ENCODE measurements at regions not wholly inside any gene's neighbourhood (a gene's known extent, or its start where the extent isn't known, plus 50 kb on each side); places are given as distances from the start of the nearest gene placed in this dataset.

DNA sequence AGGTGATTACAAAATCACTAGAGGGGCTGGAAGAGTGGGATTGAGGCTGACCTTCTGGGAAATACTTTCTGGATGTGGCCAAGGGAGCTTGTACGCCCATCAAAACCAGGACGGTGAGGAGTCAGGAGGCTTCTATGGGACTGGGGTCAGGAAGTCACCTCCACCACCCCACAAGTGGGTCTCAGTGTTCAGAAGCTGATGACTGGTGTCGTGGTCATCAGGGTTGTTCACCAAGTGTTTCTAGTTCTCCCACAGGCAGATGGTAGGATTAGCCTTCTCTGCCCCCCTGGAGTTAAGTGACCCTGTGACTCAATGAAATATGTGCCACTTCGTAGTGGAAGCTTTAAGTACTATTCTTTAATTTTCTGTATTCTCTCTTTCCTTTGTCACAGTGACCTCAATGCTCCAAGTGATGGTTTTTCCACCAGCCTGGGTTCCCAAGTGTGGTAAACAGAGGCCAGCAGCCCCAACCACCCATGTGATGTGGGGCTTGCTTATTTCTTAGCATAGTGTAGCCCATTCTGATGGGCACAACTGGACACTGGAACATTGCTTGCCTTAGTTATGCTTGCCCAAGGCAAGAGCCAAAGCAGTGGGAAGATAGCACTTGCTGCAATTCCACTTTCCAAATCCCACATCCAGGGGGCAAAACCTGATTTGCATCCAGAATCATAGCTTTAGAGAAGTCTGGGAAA is 258.8 kb downstream of the CYP26B1 start:
- DNase-seq, result no peak

DNA sequence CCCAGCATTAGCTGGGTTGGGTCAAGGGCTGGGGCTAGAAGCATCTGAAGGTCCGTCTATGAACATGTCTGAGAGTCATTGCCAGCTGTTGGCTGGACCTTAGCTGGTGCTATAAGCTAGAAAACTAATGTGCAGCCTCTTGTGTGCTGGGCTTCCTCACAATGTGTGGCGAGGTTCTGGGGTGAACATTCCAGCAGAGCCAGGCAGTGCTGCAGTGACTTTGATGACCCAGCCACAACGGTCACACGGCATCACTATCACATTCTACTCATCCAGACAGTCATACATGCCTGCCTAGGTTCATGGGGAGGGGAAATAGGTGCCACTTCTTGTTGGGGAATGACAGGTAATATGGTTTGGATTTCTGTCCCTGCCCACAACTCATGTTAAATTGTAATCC is 260.5 kb downstream of the CYP26B1 start:
- no peak for DNase-seq

DNA sequence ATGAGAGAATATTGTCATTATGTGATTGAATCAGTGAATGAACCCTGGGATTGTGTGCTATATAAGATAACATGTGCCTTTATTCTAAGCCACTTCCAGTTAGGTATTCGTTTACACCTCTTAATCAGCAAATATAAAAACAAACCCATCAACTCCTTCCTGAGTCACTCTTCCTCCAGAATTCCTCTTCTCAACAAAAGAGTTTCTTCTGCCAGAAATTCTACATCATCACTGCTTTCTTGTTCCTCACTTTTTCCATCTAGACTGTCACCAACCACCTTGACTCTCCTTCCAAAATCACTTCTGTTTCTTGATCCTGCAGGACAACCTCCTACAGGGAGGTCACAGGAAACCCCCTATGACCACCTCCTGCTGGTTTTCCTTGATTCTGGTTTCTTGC is 261.4 kb downstream of the CYP26B1 start:
- DNase-seq, result no peak

DNA sequence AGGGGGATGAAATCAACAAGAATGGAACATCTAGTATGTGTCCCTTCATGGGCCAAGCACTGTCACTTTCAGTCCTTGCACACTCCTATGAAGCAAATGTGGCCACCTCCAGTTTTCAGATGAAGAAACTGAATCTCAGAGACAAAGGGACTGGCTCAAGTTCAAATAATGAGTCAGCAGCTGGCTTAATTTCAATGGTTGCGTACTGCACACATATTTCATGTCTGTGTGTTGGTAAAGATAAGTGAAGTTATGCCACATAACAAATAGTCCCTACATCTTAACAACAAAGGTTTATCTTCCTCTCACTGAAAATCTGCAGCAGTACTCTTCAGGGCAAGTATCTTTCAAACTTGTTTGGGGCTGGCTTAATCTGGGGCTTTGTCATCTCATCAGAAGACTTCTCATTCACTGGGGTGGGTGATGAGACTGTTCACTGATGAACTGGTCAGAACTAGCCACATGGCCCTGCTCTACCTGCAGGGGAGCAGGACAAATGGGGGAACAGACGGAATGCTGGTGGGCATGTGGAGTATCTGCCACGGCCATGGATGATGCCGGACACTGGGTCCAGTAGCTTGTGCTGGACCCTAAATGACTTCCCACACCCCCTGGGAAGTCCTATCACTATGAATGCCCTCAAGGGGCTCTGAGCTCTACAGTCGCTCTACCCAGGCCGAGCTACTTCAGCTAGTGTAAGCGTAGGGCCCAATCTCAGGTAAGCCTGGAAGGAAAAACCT is 263.2 kb downstream of the CYP26B1 start:
- peak; percentile 69 for DNase-seq

DNA sequence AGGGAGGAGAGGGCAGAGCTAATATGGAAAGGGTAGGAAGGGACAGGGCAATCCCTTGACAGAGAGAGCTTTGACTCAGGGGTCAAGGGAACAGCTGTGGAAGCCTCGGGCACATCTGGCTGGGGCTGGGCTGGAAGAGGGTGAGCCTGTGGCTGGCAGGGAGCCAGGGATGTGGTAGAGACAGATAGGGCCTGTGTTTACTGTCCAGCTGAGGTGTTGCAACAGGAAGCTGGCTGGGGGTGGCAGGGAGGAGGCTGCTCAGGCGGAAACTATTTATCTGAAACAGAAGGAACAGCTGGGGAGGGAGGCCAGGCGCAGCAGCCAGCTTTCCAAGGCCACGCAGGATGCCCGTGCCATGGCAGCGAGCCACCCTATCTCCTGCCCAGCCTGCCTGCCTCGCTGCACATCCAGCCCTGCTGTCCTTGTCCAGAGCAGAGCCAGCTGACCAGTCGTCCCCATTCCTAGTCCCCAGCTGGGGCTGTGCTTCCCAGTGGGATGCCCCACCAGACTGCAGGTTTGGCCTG is 264.7 kb downstream of the CYP26B1 start:
- DNase-seq, result peak; percentile 95

DNA sequence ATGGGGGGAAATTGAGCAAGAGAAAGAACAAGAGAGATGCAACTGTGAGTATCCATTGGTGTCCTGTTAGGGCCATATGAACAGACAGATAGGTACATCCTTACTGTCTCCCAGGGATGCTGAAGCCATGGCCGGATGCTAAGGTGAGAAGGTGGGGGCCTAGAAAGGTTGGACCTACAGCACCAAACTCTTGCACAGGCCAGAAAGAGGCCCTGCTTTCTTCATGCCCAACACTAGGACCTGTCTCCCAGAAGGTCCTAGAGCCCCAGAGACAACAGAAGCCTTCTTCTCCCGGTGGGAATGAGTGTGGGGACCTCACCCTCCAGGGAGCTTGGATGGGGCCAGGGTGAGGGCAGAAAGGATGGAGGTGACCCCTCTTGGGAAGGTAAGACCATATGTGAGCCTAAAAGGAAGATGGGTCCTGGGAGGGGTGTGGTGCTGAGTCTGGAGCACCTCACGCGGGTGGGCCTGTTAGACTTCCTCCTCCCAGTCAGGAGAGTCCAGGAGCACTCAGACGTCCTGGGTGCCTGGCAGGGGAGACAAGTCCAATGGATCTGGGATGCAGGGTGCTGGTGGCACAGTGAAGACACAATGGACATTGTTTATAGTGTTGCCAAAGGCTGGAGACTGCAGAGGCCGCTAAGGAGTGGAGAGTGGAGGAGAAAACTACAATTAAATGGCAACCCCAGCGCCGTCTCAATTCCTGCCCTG is 265.3 kb downstream of the CYP26B1 start:
- no peak for DNase-seq

DNA sequence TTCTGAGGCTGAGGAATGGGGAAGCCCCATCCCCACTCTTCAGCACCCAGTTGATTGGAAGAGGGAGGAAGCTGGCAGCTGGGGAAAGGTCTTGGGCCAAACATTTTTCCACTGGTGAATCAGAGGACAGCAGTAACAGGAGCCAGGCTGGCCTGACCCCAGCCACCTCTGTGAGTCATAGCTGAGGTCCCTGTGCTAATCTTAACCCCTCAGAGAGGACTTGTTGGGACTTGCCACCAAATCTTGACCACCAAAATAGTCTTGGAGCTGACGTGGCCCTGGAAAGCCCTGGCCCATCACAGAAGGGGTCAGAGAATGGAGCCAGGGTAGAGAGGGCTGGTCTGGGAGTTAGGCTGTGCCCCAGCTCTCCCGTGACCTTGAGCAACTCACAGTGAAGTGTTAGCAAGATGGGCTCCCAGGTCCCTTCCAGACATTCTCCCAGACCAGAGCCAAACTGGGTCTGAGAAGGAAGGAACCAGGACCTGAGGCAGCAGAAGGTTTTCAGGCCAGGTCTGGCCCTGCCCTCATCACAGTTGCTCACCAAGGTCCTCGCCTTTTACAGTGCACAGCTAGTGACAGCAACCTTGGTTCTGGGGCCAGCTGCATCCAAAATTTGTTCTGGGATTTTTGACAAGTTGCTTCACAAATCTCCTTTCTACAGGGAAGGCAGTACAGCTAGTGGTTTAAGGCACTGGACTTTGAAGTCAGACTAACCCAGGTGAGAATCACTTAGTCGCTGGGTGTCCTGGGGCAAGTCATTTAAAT is 266.6 kb downstream of the CYP26B1 start:
- DNase-seq, result no peak

DNA sequence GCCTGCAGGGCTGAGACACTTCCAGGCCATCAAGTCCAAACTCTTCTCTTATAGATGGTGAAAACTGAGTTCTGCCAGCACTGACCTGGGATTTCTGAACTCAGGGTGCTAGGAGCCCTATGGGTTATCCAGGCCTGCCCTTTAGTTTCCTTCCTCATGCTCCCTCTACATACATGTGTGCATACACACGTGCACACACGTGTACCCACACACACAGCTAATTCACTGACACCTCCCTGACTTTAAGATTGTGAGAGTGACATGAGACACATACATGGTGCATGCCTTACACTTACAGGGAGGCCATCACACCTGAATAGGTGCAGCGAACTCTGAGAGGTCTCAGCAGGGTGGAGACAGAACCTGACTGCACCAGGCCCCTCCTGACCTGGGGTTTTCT is 267.4 kb downstream of the CYP26B1 start:
- no peak for DNase-seq

DNA sequence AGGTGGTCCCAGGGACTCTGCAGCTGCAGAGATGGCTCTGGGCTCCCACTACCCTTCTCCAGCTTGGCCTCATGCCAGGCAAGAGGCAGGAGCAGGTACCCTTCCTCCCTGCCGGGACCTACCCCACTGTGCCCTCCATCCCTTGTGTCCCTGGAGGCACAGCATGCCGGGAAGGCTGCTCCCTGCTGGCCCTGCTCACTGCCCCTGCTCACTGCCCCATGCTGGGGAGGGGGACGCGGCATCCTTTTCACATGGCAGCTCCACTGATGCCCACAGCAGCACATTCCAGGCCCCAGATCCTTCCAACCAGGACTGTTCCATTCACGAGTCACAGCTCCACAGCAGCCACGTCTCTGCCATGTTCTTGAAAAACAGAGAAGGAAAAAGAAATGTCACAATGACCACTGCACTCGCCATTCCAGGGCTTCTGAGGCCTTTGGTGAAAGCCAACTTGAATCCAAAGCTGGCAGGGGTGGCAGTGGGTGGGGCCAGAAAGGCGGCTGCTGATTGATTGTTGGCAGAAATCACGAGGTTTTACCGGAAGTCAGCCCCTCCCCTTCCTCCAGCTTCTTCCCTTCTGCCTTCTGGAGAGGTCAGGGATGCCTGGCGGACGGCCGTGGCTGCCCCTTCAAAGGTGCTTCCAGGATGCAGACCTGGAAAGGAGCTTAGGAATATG is 268.0 kb downstream of the CYP26B1 start:
- no peak for DNase-seq

DNA sequence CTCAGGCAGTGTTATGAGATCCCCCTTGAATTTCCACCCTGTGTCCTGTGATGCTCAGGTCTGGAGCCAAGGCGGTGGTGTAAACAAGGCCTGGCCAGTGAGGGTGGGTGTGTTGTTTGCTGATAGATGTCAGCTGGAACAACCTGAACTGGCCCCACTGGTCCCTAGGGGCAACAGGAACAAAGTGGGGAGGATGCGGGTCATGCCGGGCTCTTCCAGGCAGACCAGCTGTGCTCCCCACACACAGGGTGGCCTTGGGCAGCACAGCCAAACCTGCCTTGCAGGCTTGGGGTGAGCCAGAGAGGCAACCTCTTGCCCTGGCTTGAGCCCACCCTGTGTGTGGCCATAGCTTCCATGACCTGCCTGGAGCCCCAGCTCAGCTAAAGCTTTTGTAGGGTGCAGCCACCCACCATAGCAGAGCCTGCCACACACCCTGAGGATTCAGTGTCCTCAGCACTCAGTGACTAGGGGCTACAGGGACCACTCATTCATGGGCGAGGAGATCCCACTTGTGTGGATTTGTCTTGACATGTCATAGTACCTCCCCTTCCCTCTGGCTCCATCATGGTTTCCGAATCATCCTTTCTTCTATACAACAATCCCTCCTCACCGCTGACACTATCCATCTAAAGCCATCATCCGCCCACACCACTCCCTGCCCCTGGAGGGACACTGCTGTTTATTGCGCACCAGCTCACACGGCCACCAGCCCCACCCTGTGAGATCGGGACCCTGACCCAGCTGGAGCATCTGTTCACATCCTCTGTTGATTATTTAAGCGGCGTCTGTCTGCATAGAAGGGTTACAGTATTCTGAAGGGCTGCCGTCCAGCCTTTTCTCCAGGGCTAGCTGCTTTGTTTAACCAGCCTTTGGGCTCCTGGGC is 268.8 kb downstream of the CYP26B1 start:
- DNase-seq, result no peak

DNA sequence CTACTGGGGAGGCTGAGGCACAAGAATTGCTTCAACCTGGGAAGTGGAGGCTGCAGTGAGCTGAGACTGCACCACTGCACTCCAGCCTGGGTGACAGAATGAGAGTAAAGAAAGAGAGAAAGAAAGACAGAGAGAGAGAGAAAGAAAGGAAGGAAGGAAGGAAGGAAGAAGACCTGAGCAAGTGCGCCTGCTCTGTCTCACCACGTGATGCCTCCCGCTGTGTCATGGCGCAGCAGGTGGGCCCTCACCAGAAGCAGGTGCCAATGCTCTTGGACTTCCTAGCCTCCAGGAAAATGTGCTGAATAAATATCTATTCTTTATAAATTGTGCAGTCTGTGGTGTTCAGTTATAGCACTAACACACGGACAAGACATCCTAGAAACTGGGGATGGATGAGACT is 270.0 kb downstream of the CYP26B1 start:
- DNase-seq, result no peak

DNA sequence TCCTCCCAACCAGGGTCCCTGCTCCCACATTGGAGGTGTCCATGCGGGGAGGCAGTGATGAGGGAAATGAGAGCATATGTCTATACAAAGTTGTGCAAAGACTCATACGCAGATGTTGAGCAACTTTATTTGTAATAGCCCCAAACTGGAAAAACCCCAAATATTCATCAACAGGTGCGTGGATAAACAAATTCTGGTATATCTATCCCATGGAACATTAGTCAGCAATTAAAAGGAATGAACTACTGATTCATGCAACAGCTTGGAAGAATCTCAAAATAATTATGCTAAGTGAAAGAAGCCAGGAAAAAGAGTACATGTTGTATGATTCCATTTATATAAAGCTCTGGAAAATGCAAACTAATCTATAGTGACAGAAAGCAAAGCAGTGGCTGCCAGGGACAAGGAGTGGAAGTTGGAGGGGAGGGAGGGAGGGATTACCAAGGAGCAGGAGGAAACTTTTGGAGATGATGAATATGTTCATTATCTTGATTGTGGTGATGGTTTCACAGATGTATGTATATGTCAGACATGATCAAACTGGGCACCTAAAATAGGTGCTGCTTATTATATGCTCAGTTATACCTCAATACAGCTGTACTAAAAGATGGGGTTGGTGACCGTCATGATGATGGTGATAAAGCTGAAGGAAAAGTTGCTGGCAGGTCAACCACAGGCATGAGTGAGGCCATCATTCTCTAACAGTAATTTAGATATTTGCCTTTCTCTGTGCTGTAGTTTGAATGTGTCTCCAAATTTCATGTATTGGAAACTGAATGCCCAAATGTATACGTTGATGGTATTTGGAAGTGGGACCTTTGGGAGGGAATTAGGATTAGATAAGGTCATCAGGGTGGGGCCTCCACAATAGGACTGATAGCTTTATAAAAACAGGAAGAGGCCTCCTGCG is 270.9 kb downstream of the CYP26B1 start:
- DNase-seq, result no peak

DNA sequence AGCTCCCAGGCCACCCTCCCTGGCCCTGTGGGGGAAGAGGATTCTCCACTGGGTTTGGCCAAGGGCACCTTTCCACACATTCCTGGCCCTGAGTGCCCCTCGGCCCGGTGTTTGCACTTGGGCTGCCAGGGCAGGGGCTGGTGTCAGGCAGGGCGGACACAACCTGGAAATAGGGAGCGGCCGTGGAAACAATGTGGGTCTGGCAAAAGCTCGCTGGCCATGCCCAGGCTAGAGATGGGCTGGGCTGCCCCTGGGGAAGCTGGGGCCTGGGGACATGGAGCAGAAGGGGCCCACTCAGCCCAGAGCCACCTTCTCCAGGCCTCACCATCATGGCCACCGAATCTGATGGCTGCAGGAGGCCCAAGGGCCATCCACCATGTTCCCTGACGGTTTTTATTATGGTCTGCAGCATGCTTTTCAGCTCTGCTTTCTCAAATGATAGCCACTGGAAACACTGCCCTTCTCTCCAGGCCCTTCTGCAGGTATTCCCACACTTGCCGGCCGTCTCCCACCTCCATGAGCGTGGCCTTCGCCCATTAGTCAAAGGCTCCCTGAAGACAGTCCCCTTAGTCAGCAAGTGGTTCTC is 275.1 kb downstream of the CYP26B1 start:
- DNase-seq, result no peak

DNA sequence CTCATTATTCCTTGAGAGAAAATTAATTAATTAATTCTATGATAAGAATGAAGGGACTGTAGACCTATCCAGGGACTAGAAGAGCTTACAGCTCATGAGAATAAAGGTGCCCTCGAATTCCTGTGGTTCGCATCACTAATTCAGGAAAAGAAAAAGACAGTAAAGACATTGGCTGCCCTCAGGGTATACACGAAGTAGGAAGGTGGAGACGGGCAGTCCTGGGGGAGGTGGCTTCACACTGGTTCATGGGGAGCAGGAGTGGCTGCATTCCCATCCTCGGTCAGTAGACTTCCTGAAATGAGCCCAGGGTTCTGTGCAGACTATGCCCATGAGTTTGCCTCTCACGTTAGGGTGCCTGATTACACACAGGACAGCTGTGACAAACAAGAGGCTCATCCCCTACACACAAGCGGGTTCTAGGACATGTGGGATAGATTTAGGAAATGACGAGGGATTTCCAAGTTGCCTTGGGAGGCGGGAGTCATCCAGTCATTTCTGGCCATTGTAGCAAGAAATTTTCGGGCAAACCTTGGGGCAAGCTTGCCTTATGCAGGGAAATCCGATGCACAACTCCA is 282.2 kb downstream of the CYP26B1 start:
- DNase-seq, result no peak

DNA sequence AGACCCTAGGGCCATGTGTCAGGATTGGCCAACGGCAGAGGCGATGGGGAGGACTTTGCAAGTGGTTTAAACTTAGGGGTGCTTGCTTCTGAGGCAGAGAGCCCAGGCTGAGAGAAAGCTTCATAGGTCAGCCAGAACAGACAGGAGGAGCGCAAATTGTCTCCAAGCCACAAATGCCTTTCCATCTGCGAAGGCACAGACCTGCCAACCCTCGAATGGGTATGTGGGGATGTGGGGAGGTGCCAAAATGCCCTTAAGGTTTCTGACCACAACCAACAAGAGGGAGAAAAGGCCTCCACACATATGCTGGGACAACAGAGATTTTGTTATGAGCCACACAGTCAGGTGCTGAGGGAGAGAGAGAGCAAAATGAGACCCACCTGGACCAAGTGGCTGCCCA is 283.6 kb downstream of the CYP26B1 start:
- no peak for DNase-seq

DNA sequence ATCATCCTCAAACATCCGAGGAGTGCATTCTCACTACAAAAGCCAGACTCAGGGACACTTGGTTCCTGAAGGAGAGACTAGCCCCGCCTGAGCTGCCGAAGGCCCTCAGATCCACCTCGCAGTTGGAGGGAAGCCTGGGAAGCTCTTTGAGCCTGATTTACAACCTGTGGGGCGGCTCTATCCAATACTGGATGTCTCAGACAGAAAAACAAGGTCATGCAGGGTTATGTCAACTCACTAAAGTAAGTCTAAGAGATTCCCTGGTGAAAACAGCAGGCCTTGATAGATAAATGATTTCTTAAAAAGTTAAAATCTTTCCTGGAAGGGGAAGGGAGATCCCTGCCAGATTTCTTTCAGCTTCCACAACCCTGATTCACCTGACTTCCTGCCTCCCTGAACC is 284.3 kb downstream of the CYP26B1 start:
- DNase-seq, result no peak

DNA sequence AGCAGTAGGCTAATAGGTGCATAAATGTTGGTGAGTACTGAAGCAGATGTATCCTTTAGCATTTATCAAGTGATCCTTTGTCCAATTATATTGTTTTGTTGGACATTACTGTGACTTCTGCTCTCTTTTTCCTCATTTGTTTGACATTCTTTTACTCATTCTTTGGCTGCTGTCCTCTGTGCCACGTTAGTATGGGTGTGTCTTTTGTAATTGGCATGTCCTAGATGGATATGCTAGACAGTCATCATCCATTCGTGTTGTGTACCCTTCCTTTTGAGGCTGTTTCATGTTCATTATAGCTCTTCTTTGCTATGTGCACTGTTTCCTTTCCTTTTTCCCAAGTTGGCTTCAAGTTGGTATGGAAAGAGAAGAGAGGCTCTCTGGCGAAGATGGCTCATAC is 284.7 kb downstream of the CYP26B1 start:
- DNase-seq, result no peak

DNA sequence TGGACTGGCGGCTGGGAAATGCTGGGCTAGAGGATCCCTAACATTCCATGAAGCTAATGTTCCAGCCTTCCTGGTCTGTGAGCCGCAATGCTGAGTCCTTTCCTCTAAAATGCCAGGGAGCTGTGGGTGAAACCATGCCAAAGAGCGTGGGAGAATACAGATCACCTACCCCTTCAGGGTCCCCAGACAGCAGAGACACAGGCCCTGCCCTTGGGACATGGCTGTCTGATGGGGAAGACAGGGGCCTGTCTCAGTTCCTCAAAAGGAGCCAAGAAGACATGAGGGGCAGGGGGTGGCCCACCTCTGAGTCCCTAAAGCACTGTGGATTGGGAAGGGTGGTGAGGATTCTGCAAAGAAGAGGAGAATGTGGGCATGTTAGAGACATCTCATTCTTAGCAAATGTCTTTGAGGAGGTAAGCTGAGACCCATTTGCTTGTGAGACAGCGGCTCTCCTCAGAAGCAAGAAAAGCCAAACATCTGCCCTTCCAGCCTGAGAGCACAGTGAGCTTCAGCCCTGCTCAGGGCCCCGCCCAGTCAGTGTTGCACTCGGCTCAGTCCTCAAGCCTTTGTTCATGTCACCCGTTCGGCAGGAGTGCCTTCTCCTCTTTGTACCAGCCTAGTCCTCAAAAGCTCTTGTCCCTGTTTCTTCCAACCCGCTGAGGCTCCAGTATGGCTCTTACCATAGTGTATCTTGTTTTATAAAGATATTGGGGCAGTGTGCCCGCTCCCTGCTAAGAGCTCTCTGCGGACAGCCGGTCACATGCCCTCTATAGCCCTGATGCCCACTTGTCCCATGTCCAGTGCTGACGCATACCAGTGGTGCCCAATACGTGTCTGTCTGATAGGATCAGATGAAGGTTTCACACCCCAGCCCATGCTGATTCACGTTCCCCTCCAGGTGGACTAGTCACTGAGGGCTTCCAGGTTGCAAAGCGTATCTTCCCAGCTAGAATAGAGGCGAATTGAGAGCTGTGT is 286.2 kb downstream of the CYP26B1 start:
- DNase-seq, result no peak
